NCI-H1436 treated with DMSO at 0.1 percent for 48 hours (cell line): ENCODE measurements at regions not wholly inside any gene's neighbourhood (a gene's known extent, or its start where the extent isn't known, plus 50 kb on each side); places are given as distances from the start of the nearest gene placed in this dataset.
"Not testable (repeated sequence)": the region's sequence is repeated elsewhere in the genome, so short reads cannot be mapped to it uniquely, and the experiment has no call there.

ENCODE experiments used
- DNase-seq: peaks from one replicate; lab custom pipeline; 2025; lab: John Stamatoyannopoulos, UW

- no peak for DNase-seq
These were observed 417.6 kb upstream of the DYNLRB2 start for GRCh38 chr16:80123189-80123588.

GRCh38 chr16:80122115-80122514 is 418.7 kb upstream of the DYNLRB2 start:
- no peak for DNase-seq

- no peak for DNase-seq
These were observed 419.3 kb upstream of the DYNLRB2 start for GRCh38 chr16:80121522-80121909.

- DNase-seq: no peak
These were observed 419.8 kb upstream of the DYNLRB2 start for GRCh38 chr16:80120899-80121521.

GRCh38 chr16:80117556-80118130 is 423.1 kb upstream of the DYNLRB2 start:
- no peak for DNase-seq

DNA sequence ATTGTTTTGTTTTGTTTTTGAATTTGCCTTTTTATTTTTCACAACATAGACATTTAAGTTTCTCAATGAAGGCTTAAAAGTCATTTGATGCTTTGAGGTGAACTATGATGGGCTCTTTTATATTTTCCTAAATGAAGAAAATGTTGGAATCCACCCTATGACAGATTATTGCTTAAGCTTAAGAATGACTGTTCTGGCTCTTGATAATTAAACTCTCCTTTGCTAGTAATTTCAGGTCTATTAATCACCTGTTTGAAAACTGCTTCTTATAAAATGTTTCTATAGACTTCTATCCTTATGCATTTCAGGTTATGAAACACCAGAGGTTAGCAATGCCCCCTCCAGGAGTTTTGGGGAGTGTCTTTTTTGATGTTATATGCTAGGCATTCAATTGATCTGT is 424.1 kb upstream of the DYNLRB2 start:
- no peak for DNase-seq

- no peak for DNase-seq
These were observed 426.1 kb upstream of the DYNLRB2 start for GRCh38 chr16:80114699-80115098.

DNA sequence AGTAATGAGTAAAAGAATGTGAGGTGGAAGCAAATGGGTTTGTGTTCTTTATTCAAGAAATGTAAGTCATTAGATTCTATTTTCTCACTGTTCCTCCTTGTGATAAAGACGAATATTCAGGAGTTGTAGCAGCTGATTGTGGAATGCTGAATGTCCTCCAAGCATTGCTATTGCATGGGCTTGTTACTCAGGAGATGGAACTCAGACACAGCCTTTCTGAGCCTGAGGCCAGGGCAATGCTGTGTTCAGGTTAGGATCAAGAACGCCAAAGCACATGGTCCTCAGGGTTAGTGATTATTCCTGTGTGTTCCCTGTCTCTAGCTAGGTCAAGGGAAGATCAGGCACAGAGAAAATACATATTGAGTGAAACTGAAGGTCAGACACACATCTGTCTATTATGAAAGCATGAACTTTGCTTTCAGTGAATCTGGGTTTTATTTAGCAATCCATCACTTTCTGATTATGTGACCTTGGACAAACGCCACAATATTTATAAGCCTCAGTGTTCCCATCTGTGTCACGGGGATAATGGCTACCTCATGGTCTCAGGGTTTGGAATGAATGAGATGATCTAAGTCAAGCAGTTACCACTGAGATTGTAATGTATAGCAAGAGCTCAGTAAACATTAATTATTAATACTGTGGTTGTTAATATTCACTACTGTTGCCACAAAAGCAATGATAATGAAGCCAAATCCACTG is 426.8 kb upstream of the DYNLRB2 start:
- no peak for DNase-seq

GRCh38 chr16:80109581-80109980 is 431.2 kb upstream of the DYNLRB2 start:
- DNase-seq: no peak

DNA sequence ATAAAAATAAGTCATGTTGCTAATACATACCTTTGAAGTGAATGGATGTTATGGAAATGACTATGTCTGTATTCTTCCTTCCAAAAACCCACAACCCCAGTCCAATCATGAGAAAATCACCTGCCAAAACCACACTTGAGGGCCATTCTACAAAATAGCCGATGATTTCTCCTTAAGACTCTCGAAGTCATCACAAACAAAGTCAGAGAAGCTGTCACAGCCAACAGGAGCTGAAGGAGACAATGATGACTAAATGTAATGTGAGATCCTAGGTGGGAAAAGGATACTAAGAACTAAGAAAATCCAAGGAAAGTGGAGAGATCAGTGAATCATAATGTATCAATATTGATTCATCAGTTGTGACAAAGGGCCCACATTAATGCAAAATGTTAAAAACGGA is 432.9 kb upstream of the DYNLRB2 start:
- DNase-seq: no peak

- no peak for DNase-seq
These were observed 435.0 kb upstream of the DYNLRB2 start for GRCh38 chr16:80105751-80106150.

- no peak for DNase-seq
These were observed 435.6 kb upstream of the DYNLRB2 start for GRCh38 chr16:80105160-80105559.

DNA sequence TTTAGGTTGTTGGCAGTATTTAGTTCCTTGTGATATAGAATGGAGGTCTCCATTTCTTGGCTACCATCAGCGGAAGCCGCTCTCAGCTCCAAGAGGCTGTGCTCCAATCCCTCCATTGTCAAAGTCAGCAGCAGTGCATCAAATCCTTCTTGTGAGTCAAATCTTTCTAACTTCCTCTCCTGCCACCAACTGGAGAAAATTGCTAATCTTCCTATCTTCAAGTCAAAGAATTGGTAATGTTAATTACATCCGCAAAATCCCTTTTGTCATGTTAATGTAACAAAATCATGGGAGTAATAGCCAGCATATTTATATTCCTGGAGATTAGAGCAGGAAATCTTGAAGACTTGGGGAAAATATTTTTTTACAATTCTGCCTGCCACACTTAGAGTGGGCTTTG is 436.4 kb upstream of the DYNLRB2 start:
- DNase-seq: no peak

DNA sequence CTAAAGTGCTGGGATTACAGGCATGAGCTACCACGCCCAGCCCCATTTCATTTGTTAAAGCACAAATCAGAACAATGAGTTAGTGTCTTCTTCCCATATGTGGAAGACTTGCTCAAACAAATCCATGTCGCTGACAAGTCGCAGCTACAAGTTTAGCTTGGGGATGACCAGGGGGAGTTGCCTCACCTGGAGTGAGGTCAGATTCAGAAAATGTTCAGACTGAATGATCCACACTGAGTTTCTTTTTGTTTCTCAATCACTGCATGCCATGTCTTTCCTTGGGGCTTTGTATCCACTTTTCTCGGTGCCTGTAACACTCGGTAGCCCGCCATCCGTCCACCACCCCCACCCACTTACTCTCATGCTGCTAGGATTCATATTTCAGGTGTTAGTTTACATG is 437.3 kb upstream of the DYNLRB2 start:
- DNase-seq: no peak

DNA sequence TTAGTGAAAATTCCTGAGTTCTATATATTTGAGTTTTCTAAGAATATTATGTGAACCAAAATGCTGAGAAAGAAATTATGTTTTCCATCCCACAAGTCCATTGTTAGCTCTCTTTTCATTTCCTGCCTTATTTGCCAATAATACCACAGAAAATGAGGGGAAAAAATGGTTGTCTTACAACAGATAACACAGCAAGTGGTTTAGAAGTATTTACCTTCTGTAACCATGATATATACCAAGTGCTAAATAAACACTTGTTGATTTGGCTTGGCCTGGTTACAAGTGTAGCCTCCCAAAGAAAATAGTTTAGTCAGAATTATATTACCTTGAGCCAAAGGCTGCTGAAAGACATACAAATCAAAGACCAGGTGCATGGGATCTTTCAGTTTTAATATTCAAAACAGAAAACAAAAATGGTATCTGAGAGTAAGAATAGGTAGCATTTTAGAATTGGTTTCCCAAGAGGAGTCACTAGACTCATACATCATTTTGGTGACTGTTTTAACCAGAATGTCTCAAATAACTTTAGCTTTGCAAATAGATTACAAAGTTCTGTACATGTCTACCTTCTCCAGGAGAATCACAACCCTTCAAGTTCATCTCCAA is 439.8 kb upstream of the DYNLRB2 start:
- DNase-seq: no peak

DNA sequence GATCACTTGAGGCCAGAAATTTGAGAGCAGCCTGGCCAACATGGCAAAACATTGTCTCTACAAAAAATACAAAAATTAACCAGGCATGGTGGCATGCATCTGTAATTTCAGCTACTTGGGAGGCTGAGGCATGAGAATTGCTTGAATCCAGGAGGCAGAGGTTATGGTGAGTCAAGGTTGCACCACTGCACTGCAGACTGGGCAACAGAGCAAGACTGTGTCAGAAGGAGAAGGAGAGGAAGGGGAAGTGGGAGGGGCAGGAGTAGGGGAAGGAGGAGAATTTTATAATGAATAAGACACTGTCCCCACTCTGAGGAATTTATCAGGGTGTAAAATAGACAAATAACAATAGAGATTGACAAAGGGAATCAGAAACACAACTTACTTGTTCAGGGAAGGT is 440.6 kb upstream of the DYNLRB2 start:
- no peak for DNase-seq

DNA sequence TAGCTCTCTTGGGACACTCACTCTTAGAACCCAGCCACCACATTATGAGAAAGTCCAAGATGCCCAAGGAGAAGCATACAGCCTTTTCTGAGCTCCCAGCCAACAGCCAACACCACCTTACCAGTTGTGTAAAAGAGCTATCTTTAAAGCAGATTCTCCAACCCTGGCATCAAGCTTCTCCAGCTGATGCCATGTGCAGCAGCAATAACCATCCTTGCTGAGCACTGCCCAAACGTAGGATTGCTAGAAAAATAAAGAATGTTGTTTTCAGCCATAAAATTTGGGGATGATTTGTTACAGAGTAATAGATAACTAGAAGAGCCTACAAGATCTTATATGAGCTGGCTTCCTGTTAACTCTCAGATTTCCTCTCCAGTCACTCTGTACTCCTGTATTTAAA is 443.7 kb upstream of the DYNLRB2 start:
- DNase-seq: no peak

DNA sequence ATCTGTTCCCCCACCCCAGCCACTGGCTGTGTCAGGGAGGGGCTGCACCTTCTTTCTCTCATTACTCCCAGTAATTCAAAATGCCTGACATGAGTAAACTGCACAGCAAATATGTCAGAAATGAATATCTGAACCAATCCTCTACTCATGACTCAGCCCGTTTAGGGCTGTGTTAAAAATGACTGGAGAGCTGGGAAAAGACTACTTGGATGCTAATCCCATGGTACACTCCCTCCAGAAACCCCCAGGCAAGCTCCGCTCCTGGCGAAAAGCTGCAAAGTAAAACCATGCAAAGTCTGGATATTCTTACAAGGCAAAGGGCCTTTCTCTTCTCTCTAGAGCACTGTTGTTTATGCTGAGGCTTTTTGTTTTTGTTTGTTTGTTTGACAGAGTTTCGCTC is 448.1 kb upstream of the DYNLRB2 start:
- no peak for DNase-seq

GRCh38 chr16:80091453-80091852 is 449.3 kb upstream of the DYNLRB2 start:
- not testable (repeated sequence) for DNase-seq

GRCh38 chr16:80085606-80086005 is 455.2 kb upstream of the DYNLRB2 start:
- DNase-seq: no peak

DNA sequence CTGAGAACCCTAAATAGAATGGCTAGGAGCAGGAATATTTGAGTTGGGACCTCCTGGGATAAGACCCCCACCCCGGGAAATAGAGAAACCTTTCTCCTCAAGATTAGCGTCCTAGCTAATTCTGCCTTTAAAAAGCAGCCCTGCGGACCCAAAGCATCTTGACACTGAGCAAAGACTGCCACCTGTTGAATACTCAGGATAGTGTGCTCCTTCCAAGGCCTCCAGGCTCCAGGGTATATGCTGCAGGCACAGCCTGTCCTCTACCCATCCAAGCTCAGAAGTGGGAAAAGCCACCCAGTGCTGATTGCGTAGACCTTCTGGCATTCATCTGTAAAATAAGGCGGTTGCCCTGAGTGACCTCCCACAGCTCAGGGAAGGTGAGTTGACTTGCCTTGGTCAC is 456.2 kb upstream of the DYNLRB2 start:
- DNase-seq: no peak

- no peak for DNase-seq
These were observed 456.6 kb upstream of the DYNLRB2 start for GRCh38 chr16:80084163-80084562.

GRCh38 chr16:80082906-80083305 is 457.9 kb upstream of the DYNLRB2 start:
- DNase-seq: no peak
